Sigmoid colon (tissue), 6 donors: ENCODE measurements at regions not wholly inside any gene's neighbourhood (a gene's known extent, or its start where the extent isn't known, plus 50 kb on each side); places are given as distances from the start of the nearest gene placed in this dataset.

Experiments
- DNase-seq: peaks from one replicate; pipeline ENCODE4 v3.0.0-alpha.2; 2019
- H3K27ac ChIP-seq, 4 donors: fragments of 200-600 bp; sonication (generic); one replicate each; pipeline ENCODE4 v1.5.1; 2016 to 2019; ENCODE audit warnings: mild to moderate bottlenecking in 1 of 4
- H3K27me3 ChIP-seq, 3 donors: fragments of 200-600 bp; sonication (generic); one replicate each; pipeline ENCODE4 v1.5.1; 2019; ENCODE audit warnings: mild to moderate bottlenecking in 1 of 3
- H3K36me3 ChIP-seq, 4 donors: fragments of 200-600 bp; sonication (generic); one replicate each; pipeline ENCODE4 v1.5.1; 2016 to 2019
- H3K4me1 ChIP-seq, 4 donors: fragments of 200-600 bp; sonication (generic); one replicate each; pipeline ENCODE4 v1.5.1; 2017 to 2019
- H3K4me3 ChIP-seq, 4 donors: fragments of 200-600 bp; sonication (generic); one replicate each; pipeline ENCODE4 v1.5.1; 2017 to 2019; ENCODE audit warnings: mild to moderate bottlenecking in 2 of 4, moderate library complexity in 1 of 4
- H3K9me3 ChIP-seq, 4 donors: fragments of 200-600 bp in 3 of 4; sonication (generic) in 3 of 4; one replicate each; pipeline versions ENCODE4 v1.5.1 to v1.6.1; 2013 to 2019
- EP300 ChIP-seq, 4 donors: sonication (generic); formaldehyde crosslinking; IDR thresholded peaks; one replicate each; pipeline ENCODE4 v1.6.1; 2017; ENCODE audit warnings: antibody characterized with exemption in 4 of 4
- POLR2A ChIP-seq, 2 donors: fragments of 450-650 bp; IDR thresholded peaks; one replicate each; pipeline ENCODE4 v1.6.1; 2016; ENCODE audit warnings: antibody characterized with exemption in 2 of 2, mild to moderate bottlenecking in 2 of 2, moderate library complexity in 2 of 2
- POLR2AphosphoS5 ChIP-seq, 4 donors: sonication (generic); formaldehyde crosslinking; IDR thresholded peaks; one replicate each; pipeline ENCODE4 v1.6.1; 2017; ENCODE audit warnings: antibody characterized with exemption in 4 of 4
- WGBS, 2 donors: extraction: QIAGEN DNeasy Blood & Tissue Kit; methylation state at CpG; one replicate each; pipeline ENCODE4 v1.1.7; 2013; 5-methylcytosine and 5-hydroxymethylcytosine counted together
- intact Hi-C: fragments of 100-400 bp; cut with DNase I; formaldehyde crosslinking; loops from one replicate; pipeline ENCODE4 v1.15.1; 2023
- TF ChIP-seq, protein P1 (sequence below), 4 experiments: fragments of 450-650 bp in 3 of 4; fragments of 200-600 bp in 1 of 4; IDR thresholded peaks; one replicate each; pipeline ENCODE4 v1.5.1; 2016 to 2019; ENCODE audit warnings: antibody characterized with exemption in 4 of 4, mild to moderate bottlenecking in 3 of 4, moderate library complexity in 2 of 4
- donor health status: healthy with polysubstance abuse.
- donor health status: healthy.

- H3K27me3 ChIP-seq, result no peaks in the 10 kb centered on the region
- TF ChIP-seq POLR2AphosphoS5 (IDR thresholded peaks at IDR 0.05) (no peak), POLR2A (IDR thresholded peaks at IDR 0.05) (no peak)
- TF ChIP-seq, protein P1, sequence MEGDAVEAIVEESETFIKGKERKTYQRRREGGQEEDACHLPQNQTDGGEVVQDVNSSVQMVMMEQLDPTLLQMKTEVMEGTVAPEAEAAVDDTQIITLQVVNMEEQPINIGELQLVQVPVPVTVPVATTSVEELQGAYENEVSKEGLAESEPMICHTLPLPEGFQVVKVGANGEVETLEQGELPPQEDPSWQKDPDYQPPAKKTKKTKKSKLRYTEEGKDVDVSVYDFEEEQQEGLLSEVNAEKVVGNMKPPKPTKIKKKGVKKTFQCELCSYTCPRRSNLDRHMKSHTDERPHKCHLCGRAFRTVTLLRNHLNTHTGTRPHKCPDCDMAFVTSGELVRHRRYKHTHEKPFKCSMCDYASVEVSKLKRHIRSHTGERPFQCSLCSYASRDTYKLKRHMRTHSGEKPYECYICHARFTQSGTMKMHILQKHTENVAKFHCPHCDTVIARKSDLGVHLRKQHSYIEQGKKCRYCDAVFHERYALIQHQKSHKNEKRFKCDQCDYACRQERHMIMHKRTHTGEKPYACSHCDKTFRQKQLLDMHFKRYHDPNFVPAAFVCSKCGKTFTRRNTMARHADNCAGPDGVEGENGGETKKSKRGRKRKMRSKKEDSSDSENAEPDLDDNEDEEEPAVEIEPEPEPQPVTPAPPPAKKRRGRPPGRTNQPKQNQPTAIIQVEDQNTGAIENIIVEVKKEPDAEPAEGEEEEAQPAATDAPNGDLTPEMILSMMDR (IDR thresholded peaks at IDR 0.05), result no peak
- no peak overlapping the region for H3K27ac ChIP-seq
- DNase-seq, result no peak
- WGBS, 2 donors, result 95 to 96% methylated on average over 1 of the region's 1 CpG
- H3K9me3 ChIP-seq, result no peaks in the 10 kb centered on the region
- H3K36me3 ChIP-seq, result no peaks in the 10 kb centered on the region
- intact Hi-C loops, result no loop called here
- no peaks in the 10 kb centered on the region for H3K4me1 ChIP-seq
- no peak overlapping the region for H3K4me3 ChIP-seq
These were observed 77.1 kb upstream of the COG2 start for GRCh38 chr1:230565141-230565540.

DNA sequence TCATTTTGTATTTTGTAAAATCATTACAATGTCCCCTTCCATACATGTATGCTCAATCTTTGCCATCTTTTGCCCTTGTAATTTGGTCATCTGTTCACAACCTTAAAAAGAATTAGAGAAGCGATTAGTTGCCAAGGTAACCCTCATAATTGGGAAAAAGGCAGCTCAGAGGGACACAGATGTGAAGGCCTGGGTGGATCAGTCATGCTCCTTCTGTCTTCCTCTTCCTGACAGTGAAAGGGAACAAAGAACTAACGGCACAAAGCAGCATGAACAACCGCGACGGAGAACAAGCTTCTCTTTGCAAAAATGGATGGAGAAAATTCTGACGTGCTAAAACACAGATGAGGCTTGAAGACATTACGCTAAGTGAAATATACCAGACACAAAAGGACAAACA, 78.7 kb upstream of the COG2 start:
- WGBS, 2 donors, result 76 to 92% methylated on average over 7 of the region's 7 CpGs
- Histone ChIP-seq H3K27me3 (no peaks in the 10 kb centered on the region), H3K4me3 (no peak overlapping the region), H3K4me1 (no peaks in the 10 kb centered on the region), H3K36me3 (no peaks in the 10 kb centered on the region), H3K27ac (no peak overlapping the region), H3K9me3 (no peaks in the 10 kb centered on the region)
- intact Hi-C loops, result no loop called here
- no peak for TF ChIP-seq EP300 (IDR thresholded peaks at IDR 0.05)
- no peak for TF ChIP-seq POLR2A (IDR thresholded peaks at IDR 0.05)
- TF ChIP-seq, protein P1 (IDR thresholded peaks at IDR 0.05), result no peak
- no peak for TF ChIP-seq POLR2AphosphoS5 (IDR thresholded peaks at IDR 0.05)
- no peak for DNase-seq

- WGBS, 2 donors, result 86 to 89% methylated on average over 4 of the region's 4 CpGs
- no peak for DNase-seq
- intact Hi-C loops, result no loop called here
- Histone ChIP-seq H3K9me3 (no peaks in the 10 kb centered on the region), H3K27me3 (no peaks in the 10 kb centered on the region), H3K27ac (no peak overlapping the region), H3K4me1 (no peaks in the 10 kb centered on the region), H3K4me3 (no peak overlapping the region), H3K36me3 (no peaks in the 10 kb centered on the region)
- TF ChIP-seq, protein P1 (IDR thresholded peaks at IDR 0.05), result no peak
- TF ChIP-seq POLR2AphosphoS5 (IDR thresholded peaks at IDR 0.05) (no peak), POLR2A (IDR thresholded peaks at IDR 0.05) (no peak), EP300 (IDR thresholded peaks at IDR 0.05) (no peak)
These were observed 80.7 kb upstream of the COG2 start for GRCh38 chr1:230561570-230561969.

DNA sequence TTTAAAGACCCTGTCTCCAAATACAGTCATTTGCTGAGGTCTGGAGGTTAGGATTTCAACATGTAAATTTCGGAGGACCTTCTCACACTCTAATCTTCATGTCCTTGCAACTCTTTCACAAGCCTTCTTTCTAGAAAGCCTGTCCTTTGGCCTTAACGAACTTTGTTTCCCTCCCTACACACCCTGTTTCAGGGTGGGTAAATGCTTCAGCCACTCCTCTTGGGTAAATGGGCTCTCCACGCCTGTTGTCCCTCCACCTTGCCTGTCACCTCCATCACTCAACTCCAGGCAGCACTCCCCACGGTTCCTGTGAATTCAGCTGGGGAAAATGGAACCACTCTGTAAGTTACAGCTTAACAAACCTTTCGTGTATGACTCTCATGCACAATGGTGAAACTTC, 84.0 kb upstream of the COG2 start:
- intact Hi-C loops, result no loop called here
- Histone ChIP-seq H3K27me3 (no peaks in the 10 kb centered on the region), H3K36me3 (no peaks in the 10 kb centered on the region), H3K27ac (no peak overlapping the region), H3K9me3 (no peaks in the 10 kb centered on the region), H3K4me3 (no peak overlapping the region), H3K4me1 (no peaks in the 10 kb centered on the region)
- 56 to 81% methylated on average over 5 of the region's 5 CpGs for WGBS, 2 donors
- TF ChIP-seq EP300 (IDR thresholded peaks at IDR 0.05), result no peak
- TF ChIP-seq, protein P1 (IDR thresholded peaks at IDR 0.05), result no peak
- TF ChIP-seq POLR2A (IDR thresholded peaks at IDR 0.05), result no peak
- no peak for TF ChIP-seq POLR2AphosphoS5 (IDR thresholded peaks at IDR 0.05)
- no peak for DNase-seq

GRCh38 chr1:230556453-230556852, 85.8 kb upstream of the COG2 start:
- DNase-seq, result no peak
- Histone ChIP-seq H3K4me3 (no peak overlapping the region), H3K27ac (no peak overlapping the region), H3K9me3 (no peaks in the 10 kb centered on the region), H3K36me3 (no peaks in the 10 kb centered on the region), H3K27me3 (no peaks in the 10 kb centered on the region), H3K4me1 (no peaks in the 10 kb centered on the region)
- intact Hi-C loops, result no loop called here
- TF ChIP-seq POLR2AphosphoS5 (IDR thresholded peaks at IDR 0.05), result no peak
- no peak for TF ChIP-seq EP300 (IDR thresholded peaks at IDR 0.05)
- WGBS, 2 donors, result 88 to 89% methylated on average over 5 of the region's 5 CpGs
